HepG2 (cell line): ENCODE measurements at regions not wholly inside any gene's neighbourhood (a gene's known extent, or its start where the extent isn't known, plus 50 kb on each side); places are given as distances from the start of the nearest gene placed in this dataset.

Experiments
- BHLHE40 ChIP-seq: IDR thresholded peaks from 2 replicates; pipeline ENCODE4 v1.6.1; 2011; ENCODE audit warnings: low read length, improper control_type of control experiment
- CENPBD1 ChIP-seq: sonication (generic); formaldehyde crosslinking; IDR thresholded peaks from 2 replicates; pipeline ENCODE4 v1.8.0; 2022; ENCODE audit warnings: missing genetic modification reagents, low read depth, mild to moderate bottlenecking, borderline replicate concordance
- CREBL2 ChIP-seq: sonication (generic); formaldehyde crosslinking; IDR thresholded peaks from 2 replicates; pipeline ENCODE4 v1.8.1; 2023; ENCODE audit warnings: missing genetic modification reagents, mild to moderate bottlenecking, borderline replicate concordance
- E2F5 ChIP-seq: sonication (generic); formaldehyde crosslinking; conservative IDR thresholded peaks from 2 replicates; pipeline ENCODE4 v1.4.0; 2020; ENCODE audit warnings: missing genetic modification reagents
- GATAD2A ChIP-seq: IDR thresholded peaks from 2 replicates; pipeline ENCODE4 v1.6.1; 2016
- HNRNPL ChIP-seq: fragments of 200-400 bp; formaldehyde crosslinking; IDR thresholded peaks from 2 replicates; pipeline ENCODE4 v1.6.1; 2017; ENCODE audit warnings: mild to moderate bottlenecking, low read depth, low read length
- MIXL1 ChIP-seq: IDR thresholded peaks from 2 replicates; pipeline ENCODE4 v1.6.1; 2016
- MYC ChIP-seq: sonication (generic); formaldehyde crosslinking; IDR thresholded peaks from 2 replicates; pipeline ENCODE4 v1.9.0; 2021; ENCODE audit warnings: missing genetic modification reagents, borderline replicate concordance
- MYPOP ChIP-seq: sonication (generic); formaldehyde crosslinking; IDR thresholded peaks from 2 replicates; pipeline ENCODE4 v1.8.1; 2023; ENCODE audit warnings: mild to moderate bottlenecking, moderate library complexity, missing genetic modification reagents
- NFRKB ChIP-seq: fragments of 450-650 bp; IDR thresholded peaks from 2 replicates; pipeline ENCODE4 v1.6.1; 2017
- NRL ChIP-seq: sonication (generic); formaldehyde crosslinking; IDR thresholded peaks from 2 replicates; pipeline ENCODE4 v1.5.0; 2020; ENCODE audit warnings: missing genetic modification reagents, mild to moderate bottlenecking, moderate library complexity, borderline replicate concordance
- PPARG ChIP-seq: conservative IDR thresholded peaks from 2 replicates; pipeline ENCODE4 v1.6.1; 2016; ENCODE audit warnings: missing biosample characterization, missing genetic modification reagents
- RNF2 ChIP-seq: fragments of 450-650 bp; conservative IDR thresholded peaks from 2 replicates; pipeline ENCODE4 v1.6.1; 2016; ENCODE audit warnings: low read depth
- TOPORS ChIP-seq: sonication (generic); formaldehyde crosslinking; IDR thresholded peaks from 2 replicates; pipeline ENCODE4 v1.8.0; 2023; ENCODE audit warnings: mild to moderate bottlenecking, missing genetic modification reagents
- XRCC5 ChIP-seq: fragments of 200-400 bp; formaldehyde crosslinking; optimal IDR thresholded peaks from 2 replicates; pipeline ENCODE3; 2017; ENCODE audit warnings: mild to moderate bottlenecking, low read length
- ZBTB26 ChIP-seq: IDR thresholded peaks from 2 replicates; pipeline ENCODE4 v1.6.1; 2016; ENCODE audit warnings: missing compliant biosample characterization, missing genetic modification reagents, borderline replicate concordance
- ZBTB37 ChIP-seq: sonication (generic); formaldehyde crosslinking; IDR thresholded peaks from 2 replicates; pipeline ENCODE4 v1.4.0; 2020; ENCODE audit warnings: mild to moderate bottlenecking, missing genetic modification reagents
- ZNF253 ChIP-seq: sonication (generic); formaldehyde crosslinking; IDR thresholded peaks from 2 replicates; pipeline ENCODE4 v1.8.0; 2022; ENCODE audit warnings: mild to moderate bottlenecking, missing genetic modification reagents, borderline replicate concordance
- ZNF354B ChIP-seq: sonication (generic); formaldehyde crosslinking; IDR thresholded peaks from 2 replicates; pipeline ENCODE4 v1.8.0; 2022; ENCODE audit warnings: mild to moderate bottlenecking, missing genetic modification reagents
- ZNF383 ChIP-seq: sonication (generic); formaldehyde crosslinking; IDR thresholded peaks from 2 replicates; pipeline ENCODE4 v1.4.0; 2020; ENCODE audit warnings: missing genetic modification reagents, mild to moderate bottlenecking, borderline replicate concordance
- ZNF513 ChIP-seq: sonication (generic); formaldehyde crosslinking; conservative IDR thresholded peaks from 2 replicates; pipeline ENCODE4 v1.5.0; 2020; ENCODE audit warnings: missing genetic modification reagents
- ZNF891 ChIP-seq: sonication (generic); formaldehyde crosslinking; IDR thresholded peaks from 2 replicates; pipeline ENCODE4 v1.5.0; 2020; ENCODE audit warnings: mild to moderate bottlenecking, missing genetic modification reagents

GRCh38 chr6:53728570-53729194 is 63.1 kb upstream of the KLHL31 start (continued):
- TF ChIP-seq ZNF513 (CRISPR knock-in tag): no peak
- 0 out of 2 replicates have a peak, but pooled peaks have one; percentile 38 for TF ChIP-seq MIXL1 (CRISPR knock-in tag)
- no peak for TF ChIP-seq NFRKB
- TF ChIP-seq TOPORS (CRISPR knock-in tag): no peak
- no peak for TF ChIP-seq ZNF891
- no peak for TF ChIP-seq NRL (CRISPR knock-in tag)
- no peak for TF ChIP-seq ZBTB37
- TF ChIP-seq MYPOP (CRISPR knock-in tag): no peak
- TF ChIP-seq XRCC5: peak; percentile 88
- no peak for TF ChIP-seq ZNF354B (CRISPR knock-in tag)
- TF ChIP-seq MYC (CRISPR knock-in tag): no peak
- no peak for TF ChIP-seq BHLHE40
- TF ChIP-seq RNF2: no peak
- no peak for TF ChIP-seq PPARG
- no peak for TF ChIP-seq HNRNPL
- TF ChIP-seq E2F5 (CRISPR knock-in tag): no peak
- TF ChIP-seq ZBTB26 (CRISPR knock-in tag): no peak
- no peak for TF ChIP-seq CENPBD1 (CRISPR knock-in tag)
- 0 out of 2 replicates have a peak, but pooled peaks have one; percentile 34 for TF ChIP-seq GATAD2A (CRISPR knock-in tag)
- no peak for TF ChIP-seq ZNF383 (CRISPR knock-in tag)
- no peak for TF ChIP-seq CREBL2 (CRISPR knock-in tag)
- TF ChIP-seq ZNF253 (CRISPR knock-in tag): no peak
